Neuronal stem cell (in vitro differentiated cells): ENCODE measurements at regions not wholly inside any gene's neighbourhood (a gene's known extent, or its start where the extent isn't known, plus 50 kb on each side); places are given as distances from the start of the nearest gene placed in this dataset.

Source experiments
- DNase-seq: peaks from one replicate; pipeline ENCODE4 v3.0.0-alpha.2; 2013; ENCODE audit warnings: low spot score
- H2AFZ ChIP-seq: one replicate; pipeline ENCODE4 v1.6.1; 2013; ENCODE audit warnings: mild to moderate bottlenecking, low read length, inconsistent platforms
- H2AK5ac ChIP-seq: 2 replicates; pipeline ENCODE4 v1.6.1; 2013; ENCODE audit warnings: low read depth, mild to moderate bottlenecking, inconsistent platforms, low read length, moderate library complexity, mixed read lengths
- H2BK120ac ChIP-seq: 2 replicates; pipeline ENCODE4 v1.6.1; 2013; ENCODE audit warnings: low read depth, mild to moderate bottlenecking, inconsistent platforms, low read length, moderate library complexity, mixed read lengths
- H2BK12ac ChIP-seq: one replicate; pipeline ENCODE4 v1.6.1; 2013; ENCODE audit warnings: low read length, inconsistent platforms
- H2BK15ac ChIP-seq: 2 replicates; pipeline ENCODE4 v1.6.1; 2013; ENCODE audit warnings: mild to moderate bottlenecking, low read length, inconsistent platforms, mixed read lengths
- H2BK5ac ChIP-seq: one replicate; pipeline ENCODE4 v1.6.1; 2013; ENCODE audit warnings: inconsistent platforms, mild to moderate bottlenecking, low read length, moderate library complexity
- H3K14ac ChIP-seq: one replicate; pipeline ENCODE4 v1.6.1; 2013; ENCODE audit warnings: low read length, inconsistent platforms
- H3K18ac ChIP-seq: 2 replicates; pipeline ENCODE4 v1.6.1; 2013; ENCODE audit warnings: low read length, inconsistent platforms
- H3K23ac ChIP-seq: 2 replicates; pipeline ENCODE4 v1.6.1; 2013; ENCODE audit warnings: low read depth, mild to moderate bottlenecking, mixed read lengths, low read length, inconsistent platforms; ENCODE audit not compliant: poor library complexity
- H3K27ac ChIP-seq: replicated peaks from 3 replicates; pipeline ENCODE4 v1.5.1; 2013; ENCODE audit warnings: low read length, inconsistent platforms
- H3K27me3 ChIP-seq, 3 experiments: 2 replicates each; pipeline ENCODE4 v1.6.1; 2013; ENCODE audit warnings: low read length in 3 of 3, mild to moderate bottlenecking in 2 of 3, inconsistent platforms in 1 of 3, low read depth in 1 of 3, mixed read lengths in 1 of 3, moderate library complexity in 1 of 3; ENCODE audit not compliant: control insufficient read depth in 3 of 3, insufficient read depth in 3 of 3
- H3K36me3 ChIP-seq, 2 donors: replicated peaks in 1 of 2; 2 replicates each; pipeline ENCODE4 v1.6.1; 2013; ENCODE audit warnings: low read length in 2 of 2; ENCODE audit not compliant: control insufficient read depth in 2 of 2, insufficient read depth in 2 of 2
- H3K4ac ChIP-seq: 2 replicates; pipeline ENCODE4 v1.6.1; 2013; ENCODE audit warnings: inconsistent platforms, mild to moderate bottlenecking, low read length, moderate library complexity
- H3K4me1 ChIP-seq, 2 donors: 1 replicate in 1 of 2; 2 replicates in 1 of 2; pipeline ENCODE4 v1.6.1; 2013; ENCODE audit warnings: low read length in 2 of 2, low read depth in 1 of 2; ENCODE audit not compliant: control insufficient read depth in 2 of 2, insufficient read depth in 1 of 2
- H3K4me2 ChIP-seq: one replicate; pipeline ENCODE4 v1.6.1; 2013; ENCODE audit warnings: mild to moderate bottlenecking, low read length, inconsistent platforms; ENCODE audit not compliant: insufficient read depth, poor library complexity, severe bottlenecking
- H3K4me3 ChIP-seq, 2 donors: 2 replicates each; pipeline ENCODE4 v1.5.1; 2013; ENCODE audit warnings: low read length in 2 of 2, mild to moderate bottlenecking in 2 of 2, inconsistent platforms in 1 of 2, moderate library complexity in 1 of 2
- H3K79me1 ChIP-seq: one replicate; pipeline ENCODE4 v1.6.1; 2013; ENCODE audit warnings: low read depth, mild to moderate bottlenecking, inconsistent platforms, low read length, moderate library complexity
- H3K9ac ChIP-seq: one replicate; pipeline ENCODE4 v1.6.1; 2013; ENCODE audit warnings: mild to moderate bottlenecking, low read depth, low read length, inconsistent platforms; ENCODE audit not compliant: poor library complexity
- H3K9me3 ChIP-seq, 2 donors: replicated peaks in 1 of 2; 2 replicates each; pipeline versions ENCODE3 to v1.6.1; 2013; ENCODE audit warnings: low read length in 2 of 2, mild to moderate bottlenecking in 2 of 2, inconsistent platforms in 1 of 2, low read depth in 1 of 2, mixed read lengths in 1 of 2, moderate library complexity in 1 of 2; ENCODE audit not compliant: control insufficient read depth in 2 of 2, insufficient read depth in 1 of 2
- H4K8ac ChIP-seq: one replicate; pipeline ENCODE4 v1.6.1; 2013; ENCODE audit warnings: low read depth, mild to moderate bottlenecking, inconsistent platforms, low read length, moderate library complexity
- H4K91ac ChIP-seq: one replicate; pipeline ENCODE4 v1.6.1; 2013; ENCODE audit warnings: low read length, low read depth, mild to moderate bottlenecking, inconsistent platforms; ENCODE audit not compliant: poor library complexity
- WGBS, 2 donors: extraction: QIAGEN DNeasy Blood & Tissue Kit; methylation state at CpG; one replicate each; pipeline ENCODE4 v1.1.7; 2013; ENCODE audit warnings: missing lambda C conversion rate in 2 of 2, mixed read lengths in 1 of 2; ENCODE audit not compliant: insufficient read length in 2 of 2, insufficient replicate concordance in 1 of 2; ENCODE audit errors: extremely low coverage in 2 of 2; 5-methylcytosine and 5-hydroxymethylcytosine counted together

DNA sequence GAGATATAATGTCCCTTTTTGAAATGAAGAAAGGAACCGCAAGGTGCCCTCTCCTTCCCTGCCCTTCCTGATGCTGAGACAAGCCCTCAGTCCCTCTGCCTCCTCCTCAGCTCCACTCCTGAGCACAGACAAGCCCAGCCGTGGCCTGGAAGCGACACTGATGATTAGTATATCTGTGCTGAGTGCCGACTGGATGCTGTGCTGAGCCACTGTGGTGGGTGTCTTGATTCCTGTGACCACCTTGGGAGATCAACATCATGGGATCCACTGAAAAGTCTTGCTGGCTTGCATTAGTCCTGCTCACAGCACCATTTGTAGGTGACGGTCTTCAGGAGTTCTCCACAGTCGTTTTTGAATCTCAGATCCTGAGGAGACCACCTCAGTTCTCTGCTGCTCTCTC is 59.5 kb upstream of the HGFAC start:
- Histone ChIP-seq H3K14ac (no peak overlapping the region), H2AFZ (no peak overlapping the region), H3K23ac (no peak overlapping the region), H2AK5ac (no peak overlapping the region), H3K4ac (no peak overlapping the region), H3K9me3 (peaks cover 12 to 38% of the 10 kb centered on the region in 2 donors), H3K79me1 (peaks cover 2% of the 10 kb centered on the region), H3K9ac (no peak overlapping the region), H3K27me3 (no peaks in the 10 kb centered on the region), H2BK15ac (no peak overlapping the region), H2BK5ac (no peak overlapping the region), H3K36me3 (peaks cover 6 to 23% of the 10 kb centered on the region in 2 donors), H3K4me3 (no peak overlapping the region), H3K4me2 (no peak overlapping the region), H3K4me1 (peaks cover 4 to 6% of the 10 kb centered on the region in 2 donors), H4K91ac (no peak overlapping the region), H2BK120ac (no peak overlapping the region), H2BK12ac (no peak overlapping the region), H3K27ac (no peak overlapping the region), H4K8ac (no peak overlapping the region), H3K18ac (no peak overlapping the region)
- WGBS, 2 donors, result no CpG with 5 or more reads among the region's 6 CpGs
- no peak for DNase-seq

DNA sequence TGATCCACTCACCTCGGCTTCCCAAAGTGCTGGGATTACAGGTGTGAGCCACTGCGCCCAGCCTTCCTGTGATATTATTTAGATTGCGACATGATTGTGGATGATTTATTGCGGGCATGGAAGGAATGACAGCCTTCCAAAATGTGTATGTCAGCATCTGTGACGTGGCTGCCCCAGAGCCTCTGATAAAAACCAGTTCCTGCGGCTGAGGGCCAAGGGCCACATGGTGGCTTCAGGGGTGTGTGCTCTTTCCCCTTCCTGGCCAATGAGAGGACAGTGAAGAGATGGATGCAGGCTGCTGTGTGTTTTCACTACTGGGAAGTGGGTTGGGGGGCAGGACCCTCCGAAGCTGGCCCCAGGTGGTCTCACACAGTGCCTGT is 57.4 kb upstream of the HGFAC start:
- H4K91ac ChIP-seq, result no peak overlapping the region
- WGBS, 2 donors, result no CpG with 5 or more reads among the region's 7 CpGs

DNA sequence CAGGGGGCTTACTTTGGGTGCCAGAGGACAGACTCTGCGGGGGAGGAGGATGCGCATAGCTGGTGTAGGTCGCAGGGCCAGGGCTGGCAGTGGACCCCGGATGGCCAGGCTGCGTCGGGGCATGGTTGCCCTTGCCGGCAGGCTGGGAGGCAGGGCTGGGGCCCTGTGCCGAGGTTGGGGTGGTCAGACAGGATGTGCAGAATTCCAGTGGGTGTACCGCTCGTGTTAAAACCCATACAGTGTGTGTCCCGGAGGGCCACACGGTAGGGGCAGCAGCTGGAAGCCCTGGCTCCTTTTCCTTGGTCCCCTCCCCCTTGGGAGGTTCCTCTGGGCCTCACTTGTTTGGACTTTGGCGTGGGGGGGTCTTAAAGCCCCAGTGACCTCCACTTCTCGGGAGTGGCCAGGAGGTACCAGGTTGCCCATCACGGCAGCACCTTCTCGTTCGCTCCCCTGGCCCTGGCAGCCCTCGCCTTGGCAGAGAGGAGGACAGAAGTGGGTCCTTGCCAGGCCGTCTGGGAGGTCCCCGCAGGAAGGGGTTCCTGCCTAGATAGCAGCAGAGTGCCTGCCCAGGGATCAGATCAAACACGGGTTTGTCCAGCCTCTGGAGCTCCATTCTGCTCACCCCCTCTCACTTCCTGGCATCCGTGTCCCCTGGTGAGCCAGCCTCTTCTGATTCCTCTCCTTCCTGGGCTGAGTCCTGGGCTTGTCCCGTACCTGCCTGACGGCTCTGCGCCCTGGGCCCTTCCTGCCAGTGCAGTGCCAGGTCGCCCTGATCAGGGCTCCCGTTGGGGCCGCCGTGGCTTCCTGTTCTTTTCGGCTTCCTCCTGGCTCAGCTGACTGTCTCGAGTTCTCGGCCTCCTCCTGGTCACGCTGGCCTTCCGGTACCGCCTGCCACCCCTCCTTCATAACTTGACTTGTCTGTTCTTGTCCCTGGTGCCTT is 56.7 kb upstream of the HGFAC start:
- peaks cover 0 to 3% of the 10 kb centered on the region in 2 donors for H3K36me3 ChIP-seq
- H3K18ac ChIP-seq, result peak overlapping the region; percentile 74
- H2BK15ac ChIP-seq, result peak overlapping the region; percentile 69
- H3K9me3 ChIP-seq, result peaks cover 5 to 12% of the 10 kb centered on the region in 2 donors
- no peak overlapping the region for H2AFZ ChIP-seq
- peak overlapping the region; percentile 17 for H3K23ac ChIP-seq
- no peaks in the 10 kb centered on the region for H3K27me3 ChIP-seq
- H2BK12ac ChIP-seq, result peak overlapping the region; percentile 78
- no peak overlapping the region for H3K4me2 ChIP-seq
- H4K8ac ChIP-seq, result no peak overlapping the region
- peaks cover 3% of the 10 kb centered on the region for H3K79me1 ChIP-seq
- peaks cover 25 to 28% of the 10 kb centered on the region in 2 donors for H3K4me1 ChIP-seq
- H3K9ac ChIP-seq, result no peak overlapping the region
- H4K91ac ChIP-seq, result peak overlapping the region; percentile 10
- peak overlapping the region; percentile 61 for H3K4ac ChIP-seq
- DNase-seq, result no peak
- H2BK120ac ChIP-seq, result no peak overlapping the region
- peak overlapping the region; percentile 69 for H2BK5ac ChIP-seq
- no peak overlapping the region for H3K14ac ChIP-seq
- H3K4me3 ChIP-seq, result no peak overlapping the region
- H3K27ac ChIP-seq, result no peak overlapping the region
- H2AK5ac ChIP-seq, result peak overlapping the region; percentile 32
- WGBS, 2 donors, result no CpG with 5 or more reads among the region's 35 CpGs

More for the DNA sequence above, 57.4 kb upstream of the HGFAC start:
- no peak for DNase-seq
- Histone ChIP-seq H3K4me1 (peaks cover 21 to 23% of the 10 kb centered on the region in 2 donors), H2BK120ac (no peak overlapping the region), H3K27me3 (no peaks in the 10 kb centered on the region), H3K4ac (peak overlapping the region; percentile 61), H3K14ac (no peak overlapping the region), H3K79me1 (peaks cover 2% of the 10 kb centered on the region), H2AK5ac (peak overlapping the region; percentile 32), H2BK15ac (no peak overlapping the region), H3K18ac (peak overlapping the region; percentile 74), H3K9ac (no peak overlapping the region), H2BK5ac (no peak overlapping the region), H3K9me3 (peaks cover 10 to 18% of the 10 kb centered on the region in 2 donors), H2BK12ac (peak overlapping the region; percentile 14), H2AFZ (no peak overlapping the region), H3K4me2 (no peak overlapping the region), H4K8ac (no peak overlapping the region), H3K23ac (peak overlapping the region; percentile 17), H3K36me3 (peaks cover 3 to 5% of the 10 kb centered on the region in 2 donors), H3K27ac (no peak overlapping the region), H3K4me3 (no peak overlapping the region)

DNA sequence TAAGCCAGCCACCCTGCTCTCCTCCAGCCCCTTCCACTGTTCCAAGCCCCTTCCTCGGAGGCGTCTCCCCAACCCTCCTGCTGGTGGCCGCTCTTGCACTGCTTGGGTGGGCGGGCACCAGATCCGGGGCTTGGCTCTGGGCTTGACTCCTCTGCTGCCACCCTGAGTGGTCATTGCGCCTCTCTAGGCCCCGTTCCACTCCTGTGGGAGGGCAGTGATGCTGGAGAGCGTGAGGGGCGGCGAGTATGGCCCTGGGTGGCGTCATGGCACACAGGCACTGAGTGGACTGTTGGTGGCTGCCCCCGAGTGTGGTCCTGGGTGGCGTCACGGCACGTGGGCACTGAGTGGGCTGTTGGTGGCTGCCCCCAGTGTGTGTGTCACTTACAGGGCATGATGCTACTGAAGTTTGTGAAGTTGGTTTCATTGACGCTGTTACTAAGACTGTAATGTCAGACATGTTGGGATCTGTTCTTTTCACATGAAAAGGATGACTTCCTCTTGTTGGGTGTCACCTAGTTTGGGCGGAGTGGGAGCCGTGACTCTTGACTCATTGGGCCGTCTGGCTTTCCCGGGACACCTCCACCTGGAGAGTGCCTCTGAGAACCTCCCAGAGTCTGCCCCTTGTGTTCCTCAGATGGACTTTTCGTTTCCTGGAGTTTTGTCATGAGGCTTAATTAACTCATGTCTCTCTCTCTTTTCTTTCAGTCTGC is 55.9 kb upstream of the HGFAC start:
- H2BK15ac ChIP-seq, result peak overlapping the region; percentile 69
- H2BK5ac ChIP-seq, result peak overlapping the region; percentile 69
- peaks cover 32% of the 10 kb centered on the region in 2 donors for H3K4me1 ChIP-seq
- no peaks in the 10 kb centered on the region for H3K27me3 ChIP-seq
- H3K79me1 ChIP-seq, result peaks cover 3% of the 10 kb centered on the region
- peak overlapping the region; percentile 86 for H2BK12ac ChIP-seq
- H4K8ac ChIP-seq, result no peak overlapping the region
- H3K9ac ChIP-seq, result no peak overlapping the region
- peak overlapping the region; percentile 24 for H2AK5ac ChIP-seq
- DNase-seq, result no peak
- no CpG with 5 or more reads among the region's 21 CpGs for WGBS, 2 donors
- peaks cover 0 to 3% of the 10 kb centered on the region in 2 donors for H3K9me3 ChIP-seq
- H2BK120ac ChIP-seq, result no peak overlapping the region
- H3K27ac ChIP-seq, result no peak overlapping the region
- no peak overlapping the region for H3K4me3 ChIP-seq
- no peak overlapping the region for H3K4ac ChIP-seq
- H3K23ac ChIP-seq, result peak overlapping the region; percentile 8
- no peaks in the 10 kb centered on the region for H3K36me3 ChIP-seq
- H4K91ac ChIP-seq, result no peak overlapping the region
- H3K14ac ChIP-seq, result no peak overlapping the region
- H3K4me2 ChIP-seq, result no peak overlapping the region
- no peak overlapping the region for H2AFZ ChIP-seq
- peak overlapping the region; percentile 44 for H3K18ac ChIP-seq
